ENCODE measurements at regions not wholly inside any gene's neighbourhood (a gene's known extent, or its start where the extent isn't known, plus 50 kb on each side); places are given as distances from the start of the nearest gene placed in this dataset.
"Not testable (repeated sequence)": the region's sequence is repeated elsewhere in the genome, so short reads cannot be mapped to it uniquely, and the experiment has no call there.

GRCh38 chr9:41016699-41017098 lies 111.8 kb downstream of the FOXD4L6 start:
- not testable (repeated sequence) for TF ChIP-seq CTCF (conservative IDR thresholded peaks at IDR 0.05; ENCODE audit: low read depth, low read length); EZH2 (IDR thresholded peaks at IDR 0.05; ENCODE audit: low read length, unreplicated experiment); EZH2phosphoT487 (IDR thresholded peaks at IDR 0.05; ENCODE audit: borderline replicate concordance, low read length)
